Chondrocyte (in vitro differentiated cells): ENCODE measurements at regions not wholly inside any gene's neighbourhood (a gene's known extent, or its start where the extent isn't known, plus 50 kb on each side); places are given as distances from the start of the nearest gene placed in this dataset.

ENCODE experiments used
- DNase-seq: peaks from one replicate; pipeline ENCODE4 v3.0.0; 2021; ENCODE audit warnings: mixed read lengths, low spot score
- H3K27ac Mint-ChIP-seq: one replicate; pipeline ENCODE4 v1.8.0; 2021; ENCODE audit warnings: mild to moderate bottlenecking, moderate library complexity, mixed read lengths; ENCODE audit not compliant: unreplicated experiment
- H3K27me3 Mint-ChIP-seq: 2 replicates; pipeline ENCODE4 v1.8.0; 2021; ENCODE audit warnings: low read depth, mixed read lengths
- H3K36me3 Mint-ChIP-seq: 2 replicates; pipeline ENCODE4 v1.8.0; 2021; ENCODE audit warnings: low read depth, mixed read lengths
- H3K4me1 Mint-ChIP-seq: 2 replicates; pipeline ENCODE4 v1.8.0; 2021; ENCODE audit warnings: low read depth, mild to moderate bottlenecking, mixed read lengths
- H3K4me3 Mint-ChIP-seq: one replicate; pipeline ENCODE4 v1.8.0; 2021; ENCODE audit warnings: mild to moderate bottlenecking, moderate library complexity, mixed read lengths; ENCODE audit not compliant: unreplicated experiment
- H3K9me3 Mint-ChIP-seq: 2 replicates; pipeline ENCODE4 v1.8.0; 2021; ENCODE audit warnings: low read depth, mixed read lengths
- TF ChIP-seq, protein P1 (sequence below): fragments of 200-600 bp; sonication (generic); IDR thresholded peaks from 2 replicates; pipeline ENCODE4 v1.5.0; 2021; ENCODE audit warnings: antibody characterized with exemption, mild to moderate bottlenecking, moderate library complexity

DNA sequence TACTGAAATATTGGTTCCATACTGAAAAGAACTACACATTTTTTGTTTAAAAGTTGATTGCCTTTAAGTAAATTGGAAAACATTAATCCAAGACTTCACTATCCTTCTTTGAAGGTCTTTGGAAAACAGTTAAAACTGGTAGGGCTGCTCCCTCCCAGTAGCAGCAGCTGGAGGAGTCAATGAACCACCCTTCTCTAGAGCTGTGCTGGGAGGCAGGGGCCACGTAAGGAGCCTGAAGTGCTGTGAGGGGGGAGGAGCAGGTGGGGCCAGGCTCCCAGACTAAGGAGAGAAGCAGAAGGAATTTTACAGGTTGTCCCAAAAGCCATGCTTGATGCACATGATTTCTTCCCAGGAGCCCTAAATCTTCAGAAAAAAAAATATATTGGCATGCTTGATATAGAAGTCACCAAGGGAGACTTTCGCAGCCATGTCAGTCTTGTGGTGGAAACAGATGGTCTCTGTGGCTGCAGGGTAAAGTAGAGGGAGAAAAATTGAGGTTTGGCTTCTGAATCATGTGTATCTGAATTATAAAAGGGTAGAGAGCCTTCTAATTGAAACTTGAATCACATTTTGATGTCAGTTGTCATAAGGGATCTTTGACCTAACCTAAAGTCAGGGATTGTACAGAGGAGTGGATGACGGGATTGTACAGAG is 673.2 kb upstream of the FRG1 start:
- Mint-ChIP-seq H3K4me3 (no peak overlapping the region), H3K9me3 (peaks cover 35% of the 10 kb centered on the region), H3K27ac (no peak overlapping the region), H3K36me3 (no peaks in the 10 kb centered on the region), H3K27me3 (no peaks in the 10 kb centered on the region), H3K4me1 (no peaks in the 10 kb centered on the region)
- DNase-seq, result no peak
- TF ChIP-seq, protein P1, sequence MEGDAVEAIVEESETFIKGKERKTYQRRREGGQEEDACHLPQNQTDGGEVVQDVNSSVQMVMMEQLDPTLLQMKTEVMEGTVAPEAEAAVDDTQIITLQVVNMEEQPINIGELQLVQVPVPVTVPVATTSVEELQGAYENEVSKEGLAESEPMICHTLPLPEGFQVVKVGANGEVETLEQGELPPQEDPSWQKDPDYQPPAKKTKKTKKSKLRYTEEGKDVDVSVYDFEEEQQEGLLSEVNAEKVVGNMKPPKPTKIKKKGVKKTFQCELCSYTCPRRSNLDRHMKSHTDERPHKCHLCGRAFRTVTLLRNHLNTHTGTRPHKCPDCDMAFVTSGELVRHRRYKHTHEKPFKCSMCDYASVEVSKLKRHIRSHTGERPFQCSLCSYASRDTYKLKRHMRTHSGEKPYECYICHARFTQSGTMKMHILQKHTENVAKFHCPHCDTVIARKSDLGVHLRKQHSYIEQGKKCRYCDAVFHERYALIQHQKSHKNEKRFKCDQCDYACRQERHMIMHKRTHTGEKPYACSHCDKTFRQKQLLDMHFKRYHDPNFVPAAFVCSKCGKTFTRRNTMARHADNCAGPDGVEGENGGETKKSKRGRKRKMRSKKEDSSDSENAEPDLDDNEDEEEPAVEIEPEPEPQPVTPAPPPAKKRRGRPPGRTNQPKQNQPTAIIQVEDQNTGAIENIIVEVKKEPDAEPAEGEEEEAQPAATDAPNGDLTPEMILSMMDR, result no peak

GRCh38 chr4:189278597-189279165 is 662.0 kb upstream of the FRG1 start:
- Mint-ChIP-seq H3K4me3 (no peak overlapping the region), H3K27me3 (no peaks in the 10 kb centered on the region), H3K36me3 (peaks cover 2% of the 10 kb centered on the region), H3K9me3 (peaks cover 29% of the 10 kb centered on the region), H3K4me1 (no peaks in the 10 kb centered on the region), H3K27ac (no peak overlapping the region)
- TF ChIP-seq, protein P1, result no peak
- DNase-seq, result no peak

GRCh38 chr4:189279188-189279587 is 661.5 kb upstream of the FRG1 start:
- Mint-ChIP-seq H3K4me1 (no peaks in the 10 kb centered on the region), H3K9me3 (peaks cover 31% of the 10 kb centered on the region), H3K27ac (no peak overlapping the region), H3K4me3 (no peak overlapping the region), H3K27me3 (no peaks in the 10 kb centered on the region), H3K36me3 (peaks cover 2% of the 10 kb centered on the region)
- TF ChIP-seq, protein P1, result no peak
- DNase-seq, result no peak

- H3K27ac Mint-ChIP-seq, result no peak overlapping the region
- TF ChIP-seq, protein P1, result no peak
- no peaks in the 10 kb centered on the region for H3K36me3 Mint-ChIP-seq
- no peaks in the 10 kb centered on the region for H3K4me1 Mint-ChIP-seq
- H3K4me3 Mint-ChIP-seq, result no peak overlapping the region
- H3K9me3 Mint-ChIP-seq, result peaks cover 27% of the 10 kb centered on the region
- no peaks in the 10 kb centered on the region for H3K27me3 Mint-ChIP-seq
- no peak for DNase-seq
Measured at GRCh38 chr4:189285377-189285776, 655.3 kb upstream of the FRG1 start.

GRCh38 chr4:189291939-189292338 is 648.7 kb upstream of the FRG1 start:
- TF ChIP-seq, protein P1, result no peak
- no peaks in the 10 kb centered on the region for H3K4me1 Mint-ChIP-seq
- H3K36me3 Mint-ChIP-seq, result no peaks in the 10 kb centered on the region
- H3K27me3 Mint-ChIP-seq, result no peaks in the 10 kb centered on the region
- H3K9me3 Mint-ChIP-seq, result peaks cover 21% of the 10 kb centered on the region
- no peak for DNase-seq
- no peak overlapping the region for H3K27ac Mint-ChIP-seq
- no peak overlapping the region for H3K4me3 Mint-ChIP-seq
